ENCODE measurements at regions not wholly inside any gene's neighbourhood (a gene's known extent, or its start where the extent isn't known, plus 50 kb on each side); places are given as distances from the start of the nearest gene placed in this dataset.

DNA sequence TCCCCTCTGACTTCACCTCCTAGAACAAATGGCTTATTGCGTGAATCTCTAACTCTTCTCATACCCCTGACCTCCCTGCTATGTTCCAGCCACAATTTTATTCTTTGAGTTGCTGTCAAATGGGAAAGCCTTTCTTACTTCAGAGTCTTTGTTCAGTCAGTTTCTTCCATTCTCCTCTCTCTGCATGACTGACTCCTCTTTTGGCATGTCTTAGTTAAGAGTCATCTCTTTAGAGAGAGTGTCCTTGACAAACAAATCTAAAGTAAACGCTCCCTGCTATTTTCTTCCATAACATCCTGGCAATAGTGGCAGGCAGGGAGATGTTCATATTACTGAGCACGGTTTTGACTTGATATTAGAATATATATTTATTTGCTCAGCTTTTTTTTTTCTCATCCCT, 170.7 kb upstream of the ERBB4 start:
- DNase-seq (ENCODE audit: low read depth, low spot score): no peak

DNA sequence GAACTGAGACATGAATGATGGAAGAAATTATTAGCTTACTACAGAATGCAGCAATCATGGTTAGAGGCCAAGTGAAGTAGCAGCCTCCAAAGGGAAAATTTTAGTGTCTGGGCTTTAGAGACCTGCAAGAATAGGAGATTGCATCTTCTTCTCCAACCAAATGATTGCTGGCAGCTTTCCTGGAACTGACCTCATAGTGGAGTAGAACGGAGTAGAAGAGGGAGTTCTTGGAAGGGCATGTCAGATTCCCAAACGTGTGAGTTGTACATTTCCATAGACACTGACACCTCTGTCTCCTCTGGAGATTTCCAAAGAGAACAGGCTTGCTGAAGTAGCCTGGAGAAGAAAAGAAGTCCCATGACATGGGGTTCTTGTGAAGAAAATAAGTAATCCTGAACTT, 169.8 kb upstream of the ERBB4 start:
- no peak for DNase-seq (ENCODE audit: low read depth, low spot score)

DNA sequence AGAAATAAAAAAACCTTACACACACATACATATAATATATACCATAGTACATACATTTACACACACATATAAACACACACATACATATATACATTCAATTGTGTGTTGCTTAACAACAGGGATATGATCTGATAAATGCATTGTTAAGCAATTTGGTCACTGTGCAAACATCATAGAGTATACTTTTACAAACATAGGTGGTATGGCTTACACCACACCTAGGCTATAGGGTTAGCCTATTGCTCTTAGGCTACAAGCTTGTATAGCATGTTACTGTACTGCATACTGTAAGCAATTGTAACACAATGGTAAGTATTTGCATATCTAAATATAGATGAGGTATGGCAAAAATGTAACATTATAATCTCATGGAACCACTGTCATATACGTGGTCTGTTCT, 156.8 kb upstream of the ERBB4 start:
- DNase-seq (ENCODE audit: low read depth, low spot score): no peak

- no peak for DNase-seq (ENCODE audit: low read depth, low spot score)
Observed at GRCh38 chr2:212694398-212694797, 155.8 kb upstream of the ERBB4 start.

- no peak for DNase-seq (ENCODE audit: low read depth, low spot score)
Observed at GRCh38 chr2:212692466-212692865, 153.9 kb upstream of the ERBB4 start.

GRCh38 chr2:212686285-212686895, 147.8 kb upstream of the ERBB4 start:
- DNase-seq (ENCODE audit: low read depth, low spot score): peak; percentile 22

DNA sequence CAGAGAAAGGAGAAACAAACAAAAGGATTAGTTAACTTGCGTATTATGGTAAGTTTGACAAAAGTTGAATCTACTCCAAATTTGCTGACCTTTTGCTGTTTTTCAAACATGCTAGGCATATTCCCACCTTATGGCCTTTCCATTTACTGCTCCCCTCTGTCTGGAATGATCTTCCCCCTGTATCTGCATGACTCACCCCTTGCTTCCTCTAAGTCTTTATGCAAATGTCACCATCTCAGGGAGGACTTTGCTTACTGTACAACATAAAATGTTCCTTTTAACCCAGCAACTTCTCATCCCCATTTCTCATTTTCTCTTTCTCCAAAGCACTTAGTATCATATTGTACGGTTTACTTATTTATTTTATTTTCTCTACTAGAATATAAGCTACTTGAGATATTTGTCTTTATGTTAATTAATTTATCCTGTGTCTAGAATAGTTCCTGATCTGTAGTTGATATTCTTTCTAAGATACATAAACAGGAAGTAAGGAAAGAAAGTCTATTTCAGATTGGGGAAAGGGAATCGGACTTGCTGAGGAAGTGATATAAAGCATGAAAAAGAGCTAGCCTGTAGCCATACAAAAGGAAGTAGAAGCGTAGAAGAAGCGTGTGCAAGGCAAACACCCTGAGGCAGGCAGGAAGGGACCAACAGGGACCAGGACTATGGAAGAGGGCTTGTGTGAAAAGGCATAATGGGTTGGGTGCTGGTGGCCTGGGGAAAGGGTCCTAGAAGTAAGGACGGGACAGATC, 144.9 kb upstream of the ERBB4 start:
- DNase-seq (ENCODE audit: low read depth, low spot score): no peak

DNA sequence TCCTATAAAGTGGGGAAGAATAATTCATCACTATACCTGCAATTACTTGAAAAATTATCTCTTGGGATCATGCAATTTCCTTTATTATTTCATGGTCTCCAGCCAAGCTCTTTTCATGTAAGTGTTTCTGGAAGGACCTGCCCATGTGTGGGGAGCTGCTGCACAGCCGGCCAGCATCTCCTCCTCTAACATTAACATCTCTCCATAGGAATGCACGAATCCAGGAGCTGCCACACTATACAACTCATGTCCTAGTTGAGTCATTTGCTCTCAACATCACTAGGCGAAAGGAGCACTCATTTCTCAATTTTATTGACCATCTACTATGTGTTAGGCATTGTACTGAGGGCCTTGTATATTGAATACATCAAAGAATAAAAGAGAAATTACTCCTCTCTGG, 144.3 kb upstream of the ERBB4 start:
- DNase-seq (ENCODE audit: low read depth, low spot score): no peak

DNA sequence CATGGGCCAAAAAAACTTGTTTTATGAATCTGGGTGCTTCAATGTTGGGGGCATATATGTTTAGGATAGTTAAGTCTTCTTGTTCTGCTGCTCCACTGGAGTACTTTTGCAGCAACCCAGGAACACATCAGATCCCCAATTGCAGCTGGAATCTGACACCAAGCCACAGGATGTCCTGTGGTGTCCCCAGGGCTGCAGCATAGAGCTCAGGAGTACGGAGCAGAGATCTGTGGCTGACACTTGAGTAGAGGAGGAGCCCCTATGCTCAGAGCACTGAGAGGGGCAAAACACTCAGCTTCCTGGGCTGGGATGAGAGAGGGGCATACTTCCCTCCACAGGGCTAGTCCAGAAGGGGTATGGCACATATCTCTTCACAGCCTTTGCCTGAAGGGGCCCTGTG, 138.9 kb upstream of the ERBB4 start:
- DNase-seq (ENCODE audit: low read depth, low spot score): no peak

GRCh38 chr2:212672186-212672585, 133.6 kb upstream of the ERBB4 start:
- DNase-seq (ENCODE audit: low read depth, low spot score): no peak

DNA sequence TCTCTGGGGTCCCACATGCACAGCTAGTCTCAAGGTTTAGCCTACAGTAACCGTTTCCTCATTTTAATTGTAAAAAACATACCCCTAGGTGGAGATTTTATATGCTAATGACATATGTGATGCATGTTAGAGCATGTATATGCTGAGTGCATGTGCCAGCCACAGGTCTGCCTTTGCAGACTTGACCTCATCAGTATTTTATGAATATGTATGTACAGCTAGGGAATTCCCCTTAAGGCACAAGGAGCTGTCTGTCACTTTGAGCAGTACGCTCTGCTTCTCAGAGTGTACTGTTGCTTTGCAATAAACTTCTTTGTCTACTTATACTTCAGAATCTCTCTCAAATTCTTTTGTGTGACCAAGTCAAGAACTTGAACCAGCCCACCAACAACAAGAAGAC, 131.2 kb upstream of the ERBB4 start:
- no peak for DNase-seq (ENCODE audit: low read depth, low spot score)

DNA sequence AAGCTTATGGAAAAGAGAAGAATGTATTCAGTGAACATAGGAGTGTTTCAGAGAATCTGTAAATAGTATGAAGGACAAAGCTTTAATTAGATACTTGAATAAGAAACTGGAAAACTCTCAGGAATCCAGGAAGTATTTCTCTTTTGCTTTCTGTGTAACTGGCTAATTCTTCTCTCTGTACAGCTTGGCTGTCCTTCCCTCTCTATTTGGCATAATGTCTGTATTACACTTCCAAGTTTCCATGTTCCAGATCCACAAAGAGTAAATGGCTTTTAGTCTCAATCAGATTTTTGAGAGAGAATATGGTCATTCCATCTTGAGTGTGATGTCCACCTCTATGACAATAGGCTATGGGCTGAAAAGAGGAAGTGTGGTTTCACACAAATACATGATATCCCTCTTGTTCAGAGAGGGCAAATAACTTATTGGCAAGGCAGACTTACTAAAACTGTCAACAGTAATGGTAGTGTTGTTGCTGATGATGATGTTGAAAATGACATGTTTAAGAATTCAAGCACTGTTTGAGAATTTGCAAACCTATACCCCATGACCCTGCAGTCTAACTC, 129.2 kb upstream of the ERBB4 start:
- DNase-seq (ENCODE audit: low read depth, low spot score): no peak

DNA sequence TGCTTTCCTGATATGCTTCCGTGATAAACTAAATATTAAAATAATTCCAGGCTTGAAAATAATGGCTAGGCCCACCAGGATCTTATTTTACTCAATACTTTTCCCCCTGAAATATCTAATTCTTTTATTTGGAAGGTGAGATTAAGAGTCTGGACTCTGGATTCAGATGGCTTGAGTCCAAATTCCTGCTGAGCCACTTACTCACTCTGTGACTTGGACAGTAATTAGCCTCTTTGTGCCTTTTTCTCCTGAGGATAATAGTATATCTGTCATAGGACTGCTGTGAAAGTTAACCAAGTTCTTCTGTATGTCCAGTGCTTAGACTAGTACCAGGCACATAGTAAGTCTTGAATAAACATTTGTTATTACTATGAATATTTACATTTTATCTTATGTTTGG, 127.3 kb upstream of the ERBB4 start:
- DNase-seq (ENCODE audit: low read depth, low spot score): no peak

GRCh38 chr2:212659441-212659840, 120.8 kb upstream of the ERBB4 start:
- no peak for DNase-seq (ENCODE audit: low read depth, low spot score)

- DNase-seq (ENCODE audit: low read depth, low spot score): no peak
Observed at GRCh38 chr2:212649646-212650045, 111.0 kb upstream of the ERBB4 start.

DNA sequence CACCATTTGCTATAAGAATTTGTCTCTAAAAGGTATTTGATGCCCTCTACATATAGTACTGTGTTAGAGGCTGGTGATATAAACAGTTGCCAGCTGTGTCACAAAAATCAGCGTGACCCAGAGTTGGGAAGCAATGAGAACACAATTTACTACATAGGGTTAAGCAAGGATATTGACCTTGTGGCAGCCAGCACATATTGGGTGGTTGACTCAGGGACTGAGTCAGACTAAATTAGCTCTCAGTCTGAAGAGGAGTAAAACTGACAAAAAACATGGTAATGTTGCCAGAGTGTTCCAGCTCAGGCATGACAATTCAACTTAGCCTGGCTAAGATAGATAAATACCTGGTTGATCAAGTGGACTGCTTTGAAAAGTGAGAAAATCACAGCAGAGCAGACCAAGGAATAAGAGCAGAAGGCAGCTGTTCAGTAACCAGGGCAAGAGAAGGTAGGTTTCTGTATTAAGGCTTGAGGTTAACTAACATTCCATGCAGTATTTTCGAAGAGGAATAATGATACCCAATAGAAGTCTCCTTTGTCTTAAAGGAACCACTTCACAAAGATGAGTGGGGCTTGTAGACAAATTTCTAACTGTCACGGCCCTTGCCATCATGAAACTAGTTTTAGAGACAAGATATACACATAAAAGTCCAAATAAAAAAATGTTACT, 108.2 kb upstream of the ERBB4 start:
- DNase-seq (ENCODE audit: low read depth, low spot score): no peak

DNA sequence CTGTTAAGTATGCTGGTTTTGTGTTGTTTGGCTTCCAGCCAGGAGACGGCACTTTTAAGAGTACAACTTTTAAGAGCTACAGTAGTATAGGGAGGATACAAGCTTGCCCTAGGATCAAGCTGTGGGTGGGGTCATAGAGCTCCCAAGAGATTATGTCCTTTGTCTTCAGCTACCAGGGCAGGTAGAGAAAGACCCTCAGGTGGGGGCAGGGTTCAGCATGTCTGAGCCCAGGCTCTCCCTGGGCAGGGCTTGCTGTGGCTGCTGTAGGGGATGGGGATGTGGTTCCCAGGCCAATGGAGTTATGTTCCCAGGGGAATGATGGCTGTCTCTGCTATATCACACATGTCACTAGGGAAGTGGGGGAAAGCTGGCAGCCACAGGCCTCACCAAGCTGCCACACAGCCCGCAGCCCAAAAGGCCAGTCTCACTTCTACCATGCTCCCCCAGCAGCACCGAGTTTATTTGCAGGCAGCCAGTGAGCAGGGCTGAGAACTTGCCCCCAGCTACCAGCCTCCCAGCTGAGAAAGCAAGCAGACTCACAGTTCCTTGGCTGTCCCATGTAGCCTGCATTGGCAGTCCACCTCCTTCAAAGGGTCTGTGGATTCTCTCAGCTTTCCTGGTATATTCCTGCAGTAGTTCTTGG, 105.7 kb upstream of the ERBB4 start:
- no peak for DNase-seq (ENCODE audit: low read depth, low spot score)

DNA sequence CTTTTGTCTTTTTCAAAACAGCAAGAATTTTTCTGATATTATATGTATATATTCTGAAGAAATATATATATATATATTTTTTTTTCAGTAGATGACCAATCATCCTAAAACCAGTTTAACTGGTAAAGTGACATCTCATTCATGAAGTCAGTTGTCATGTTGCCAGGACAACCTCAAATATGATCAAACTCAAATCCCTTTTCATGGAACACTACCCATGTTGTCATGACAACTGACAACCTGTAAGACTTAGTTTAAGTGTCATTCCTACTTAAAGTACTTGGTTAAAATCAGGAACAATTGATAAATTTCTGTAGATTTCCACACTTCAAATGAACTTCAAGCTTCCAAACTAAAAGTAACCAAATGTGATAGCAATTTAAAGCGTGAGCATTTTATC, 101.8 kb upstream of the ERBB4 start:
- DNase-seq (ENCODE audit: low read depth, low spot score): no peak

DNA sequence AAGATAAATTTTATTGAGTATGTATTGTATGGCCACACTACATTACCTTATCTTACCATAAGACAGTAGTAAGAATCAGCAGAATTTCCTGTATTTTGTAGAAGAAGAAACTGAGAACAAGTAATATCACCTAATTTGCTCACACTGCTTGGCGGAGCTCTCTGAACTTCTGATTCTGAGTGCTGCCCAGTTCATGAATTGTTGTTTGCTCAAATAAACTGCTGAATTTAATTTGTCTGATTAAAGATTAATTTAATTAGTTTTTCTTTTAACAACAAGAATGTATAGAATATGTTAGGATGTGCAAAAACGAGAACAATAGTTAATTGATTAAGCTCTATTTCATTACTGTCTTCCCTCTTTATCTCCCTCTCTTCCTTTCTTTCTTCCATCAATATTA, 100.1 kb upstream of the ERBB4 start:
- DNase-seq (ENCODE audit: low read depth, low spot score): no peak

DNA sequence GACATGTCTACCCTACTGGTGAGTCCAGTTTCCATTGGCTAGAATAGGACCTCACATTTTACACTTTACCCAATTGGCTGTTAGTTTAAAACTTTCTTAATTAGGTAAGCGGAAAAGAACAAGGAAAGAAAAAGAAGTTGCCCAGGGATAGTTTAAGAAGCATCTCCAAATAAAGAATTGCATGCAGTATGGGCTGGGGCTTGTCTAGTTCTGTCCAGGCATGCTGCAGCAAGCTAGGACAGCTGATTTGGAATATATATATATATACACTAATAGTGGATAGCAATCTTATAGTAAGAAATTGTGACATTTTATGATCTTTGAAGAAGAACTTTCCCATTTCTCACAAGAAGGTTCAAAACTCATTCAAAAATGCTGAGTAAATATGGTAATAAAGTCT, 90.0 kb upstream of the ERBB4 start:
- no peak for DNase-seq (ENCODE audit: low read depth, low spot score)

DNA sequence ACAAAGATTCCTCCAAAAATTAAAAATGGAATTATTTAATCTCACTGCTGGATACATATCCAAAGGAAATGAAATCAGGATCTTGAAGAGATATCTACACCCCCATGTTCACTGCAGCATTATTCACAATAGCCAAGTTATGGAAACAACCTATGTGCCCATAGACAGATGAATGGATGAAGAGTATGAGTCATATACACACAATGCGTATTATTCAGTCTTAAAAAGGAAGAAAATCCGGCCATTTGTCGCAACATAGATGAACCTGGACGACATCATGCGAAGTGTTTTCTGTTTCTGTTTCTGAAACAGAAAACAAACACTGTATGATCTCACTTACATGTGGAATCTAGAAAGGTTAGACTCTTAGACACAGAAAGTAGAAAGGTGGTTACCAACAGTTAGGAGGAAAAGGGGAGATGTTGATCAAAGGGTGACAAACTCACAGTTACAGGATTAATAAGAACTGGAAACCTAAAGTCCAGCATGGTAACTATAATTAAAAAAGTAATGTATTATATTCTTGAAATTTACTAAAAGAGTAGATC, 87.8 kb upstream of the ERBB4 start:
- no peak for DNase-seq (ENCODE audit: low read depth, low spot score)

DNA sequence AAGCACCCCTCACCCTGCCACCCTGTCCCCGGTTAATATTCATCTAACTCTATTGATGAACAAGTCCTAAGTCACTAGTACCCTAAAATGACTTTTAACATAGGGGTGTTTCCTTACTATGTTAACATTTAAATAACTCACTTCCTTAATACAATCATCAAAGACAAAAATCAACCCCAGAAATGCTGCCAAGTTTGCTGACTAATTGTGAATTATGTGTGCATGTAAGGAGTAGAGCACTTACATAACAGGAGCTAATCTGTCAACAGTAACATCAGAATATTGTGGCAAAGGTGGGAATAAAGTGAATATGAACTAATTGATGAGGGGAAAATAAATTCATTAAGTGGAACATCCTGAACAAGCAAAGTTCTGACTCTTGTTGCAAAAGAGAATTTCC, 81.4 kb upstream of the ERBB4 start:
- DNase-seq (ENCODE audit: low read depth, low spot score): no peak

Data from brain pericyte (primary cell).